Tibial artery (tissue), 4 donors: ENCODE measurements at regions not wholly inside any gene's neighbourhood (a gene's known extent, or its start where the extent isn't known, plus 50 kb on each side); places are given as distances from the start of the nearest gene placed in this dataset.

Source experiments
- DNase-seq, 2 donors: peaks; one replicate each; pipeline ENCODE4 v3.0.0-alpha.2; 2019
- H3K27ac ChIP-seq, 2 donors: fragments of 200-600 bp; sonication (generic) in 1 of 2; 1 replicate in 1 of 2; 2 replicates in 1 of 2; pipeline ENCODE4 v1.5.1; 2018 to 2019; ENCODE audit warnings: mild to moderate bottlenecking in 1 of 2
- H3K27me3 ChIP-seq, 2 donors: fragments of 200-600 bp; sonication (generic) in 1 of 2; one replicate each; pipeline versions ENCODE4 v1.5.1 to v1.6.0; 2016 to 2019
- H3K36me3 ChIP-seq, 3 donors: fragments of 200-600 bp; sonication (generic) in 2 of 3; one replicate each; pipeline ENCODE4 v1.5.1; 2016 to 2019; ENCODE audit warnings: mild to moderate bottlenecking in 2 of 3
- H3K4me1 ChIP-seq, 4 donors: fragments of 200-600 bp; sonication (generic) in 2 of 4; 1 replicate in 3 of 4; 2 replicates in 1 of 4; pipeline ENCODE4 v1.5.1; 2016 to 2019
- H3K4me3 ChIP-seq, 2 donors: fragments of 200-600 bp; sonication (generic) in 1 of 2; 1 replicate in 1 of 2; 2 replicates in 1 of 2; pipeline ENCODE4 v1.5.1; 2018 to 2019; ENCODE audit warnings: mild to moderate bottlenecking in 2 of 2
- H3K9me3 ChIP-seq, 3 donors: fragments of 200-600 bp; sonication (generic) in 1 of 3; one replicate each; pipeline ENCODE4 v1.5.1; 2016 to 2019
- intact Hi-C: fragments of 100-400 bp; cut with DNase I; formaldehyde crosslinking; loops from one replicate; pipeline ENCODE4 v1.15.0; 2023; ENCODE audit warnings: low total_unique reads
- TF ChIP-seq, protein P1 (sequence below), 2 experiments: fragments of 200-600 bp in 1 of 2; fragments of 450-650 bp in 1 of 2; IDR thresholded peaks; one replicate each; pipeline ENCODE4 v1.5.1; 2017 to 2019; ENCODE audit warnings: antibody characterized with exemption in 2 of 2, mild to moderate bottlenecking in 1 of 2, moderate library complexity in 1 of 2

DNA sequence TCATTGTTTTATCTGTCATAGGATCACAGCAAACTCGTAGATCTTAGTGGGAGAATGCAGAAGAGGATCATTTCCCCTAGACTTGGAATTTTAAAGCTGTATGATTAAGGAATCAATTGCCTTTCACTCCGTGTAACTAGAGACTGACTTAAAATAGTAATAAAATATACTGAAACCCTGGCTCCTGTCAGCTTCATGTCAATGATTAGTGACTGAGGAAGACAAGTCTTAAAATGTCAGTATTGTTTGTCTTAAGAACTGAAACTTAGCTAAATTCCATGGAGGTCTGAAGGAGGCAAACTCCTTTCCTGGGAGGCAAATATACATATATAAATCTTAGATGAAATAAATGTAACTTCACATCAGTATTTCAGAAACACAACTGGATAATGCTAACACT, 1016.7 kb upstream of the PCDH10 start:
- DNase-seq = no peak
- intact Hi-C loops = no loop called here
- TF ChIP-seq, protein P1, sequence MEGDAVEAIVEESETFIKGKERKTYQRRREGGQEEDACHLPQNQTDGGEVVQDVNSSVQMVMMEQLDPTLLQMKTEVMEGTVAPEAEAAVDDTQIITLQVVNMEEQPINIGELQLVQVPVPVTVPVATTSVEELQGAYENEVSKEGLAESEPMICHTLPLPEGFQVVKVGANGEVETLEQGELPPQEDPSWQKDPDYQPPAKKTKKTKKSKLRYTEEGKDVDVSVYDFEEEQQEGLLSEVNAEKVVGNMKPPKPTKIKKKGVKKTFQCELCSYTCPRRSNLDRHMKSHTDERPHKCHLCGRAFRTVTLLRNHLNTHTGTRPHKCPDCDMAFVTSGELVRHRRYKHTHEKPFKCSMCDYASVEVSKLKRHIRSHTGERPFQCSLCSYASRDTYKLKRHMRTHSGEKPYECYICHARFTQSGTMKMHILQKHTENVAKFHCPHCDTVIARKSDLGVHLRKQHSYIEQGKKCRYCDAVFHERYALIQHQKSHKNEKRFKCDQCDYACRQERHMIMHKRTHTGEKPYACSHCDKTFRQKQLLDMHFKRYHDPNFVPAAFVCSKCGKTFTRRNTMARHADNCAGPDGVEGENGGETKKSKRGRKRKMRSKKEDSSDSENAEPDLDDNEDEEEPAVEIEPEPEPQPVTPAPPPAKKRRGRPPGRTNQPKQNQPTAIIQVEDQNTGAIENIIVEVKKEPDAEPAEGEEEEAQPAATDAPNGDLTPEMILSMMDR (IDR thresholded peaks at IDR 0.05) = no peak
- H3K4me3 ChIP-seq = no peak overlapping the region
- peaks cover 0 to 5% (median 0%) of the 10 kb centered on the region in 3 donors for H3K9me3 ChIP-seq
- no peaks in the 10 kb centered on the region for H3K27me3 ChIP-seq
- H3K36me3 ChIP-seq = no peaks in the 10 kb centered on the region
- H3K27ac ChIP-seq = no peak overlapping the region
- no peaks in the 10 kb centered on the region for H3K4me1 ChIP-seq

DNA sequence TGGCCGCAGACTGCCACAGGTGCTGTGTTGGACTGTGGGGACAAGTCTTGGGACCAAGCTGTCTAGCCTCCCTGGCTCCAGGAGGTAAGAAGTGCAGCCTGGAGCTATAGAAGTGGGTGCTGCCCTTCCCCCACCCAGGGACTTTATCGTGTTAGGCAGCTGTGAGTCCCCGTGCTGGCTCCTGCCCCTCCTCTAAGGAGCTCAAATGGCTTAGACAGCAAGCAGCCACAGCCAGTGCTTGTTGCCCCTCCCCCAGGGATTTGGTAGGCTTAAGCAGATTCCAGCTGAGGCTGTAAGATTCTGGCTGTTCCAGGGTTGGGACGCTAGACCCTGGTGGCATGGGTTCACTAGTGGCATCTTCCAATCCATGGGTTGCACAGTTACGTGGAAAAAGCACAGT, 979.4 kb upstream of the PCDH10 start:
- Histone ChIP-seq H3K9me3 (peaks cover 0 to 1% (median 0%) of the 10 kb centered on the region in 3 donors), H3K4me1 (no peaks in the 10 kb centered on the region), H3K36me3 (no peaks in the 10 kb centered on the region), H3K4me3 (no peak overlapping the region), H3K27ac (no peak overlapping the region), H3K27me3 (no peaks in the 10 kb centered on the region)
- TF ChIP-seq, protein P1 (IDR thresholded peaks at IDR 0.05) = no peak
- intact Hi-C loops = no loop called here
- no peak for DNase-seq

DNA sequence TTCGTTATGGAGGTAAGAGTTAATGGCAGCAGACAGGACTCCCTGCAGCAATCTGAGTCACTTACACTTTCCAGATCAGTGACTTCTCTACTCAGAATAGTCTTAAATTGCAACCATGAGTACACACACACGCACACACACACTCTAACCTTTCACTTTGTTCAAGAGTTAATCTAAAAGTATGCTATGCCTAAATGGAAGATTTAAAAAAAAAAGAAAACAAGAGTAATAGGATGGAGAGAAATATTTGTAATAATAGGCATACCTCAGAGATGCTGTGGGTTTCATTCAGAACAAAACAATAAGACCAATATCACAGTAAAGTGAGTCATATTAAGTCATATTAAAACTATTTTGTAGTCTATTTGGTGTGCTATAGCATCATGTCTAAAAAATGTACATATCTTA, 969.1 kb upstream of the PCDH10 start:
- Histone ChIP-seq H3K9me3 (peaks cover 0 to 8% (median 0%) of the 10 kb centered on the region in 3 donors), H3K27ac (no peak overlapping the region), H3K36me3 (no peaks in the 10 kb centered on the region), H3K4me1 (no peaks in the 10 kb centered on the region), H3K4me3 (no peak overlapping the region), H3K27me3 (no peaks in the 10 kb centered on the region)
- intact Hi-C loops = no loop called here
- DNase-seq = no peak
- TF ChIP-seq, protein P1 (IDR thresholded peaks at IDR 0.05) = no peak

DNA sequence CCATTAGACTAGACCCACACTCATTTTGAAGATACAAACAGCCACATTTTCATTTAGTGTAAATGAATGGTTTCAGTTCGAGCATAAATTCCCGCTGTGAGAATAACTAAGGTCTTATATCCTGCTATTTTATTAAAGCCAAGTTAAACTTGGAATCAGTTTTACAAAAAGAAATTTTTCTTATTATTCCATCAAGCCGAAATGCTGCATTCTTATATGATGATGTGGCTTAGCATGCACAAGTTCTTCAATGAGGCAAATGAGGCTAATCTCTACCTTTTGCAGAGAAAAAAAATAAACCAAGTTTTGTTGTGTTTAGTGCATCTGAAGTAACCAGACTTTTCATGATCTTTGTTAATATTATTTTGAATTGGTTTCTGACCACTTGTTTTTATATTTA, 953.9 kb upstream of the PCDH10 start:
- DNase-seq = no peak
- TF ChIP-seq, protein P1 (IDR thresholded peaks at IDR 0.05) = no peak
- no peaks in the 10 kb centered on the region for H3K36me3 ChIP-seq
- no peak overlapping the region for H3K27ac ChIP-seq
- no peaks in the 10 kb centered on the region for H3K27me3 ChIP-seq
- intact Hi-C loops = no loop called here
- no peaks in the 10 kb centered on the region for H3K4me1 ChIP-seq
- no peaks in the 10 kb centered on the region for H3K9me3 ChIP-seq
- H3K4me3 ChIP-seq = no peak overlapping the region

DNA sequence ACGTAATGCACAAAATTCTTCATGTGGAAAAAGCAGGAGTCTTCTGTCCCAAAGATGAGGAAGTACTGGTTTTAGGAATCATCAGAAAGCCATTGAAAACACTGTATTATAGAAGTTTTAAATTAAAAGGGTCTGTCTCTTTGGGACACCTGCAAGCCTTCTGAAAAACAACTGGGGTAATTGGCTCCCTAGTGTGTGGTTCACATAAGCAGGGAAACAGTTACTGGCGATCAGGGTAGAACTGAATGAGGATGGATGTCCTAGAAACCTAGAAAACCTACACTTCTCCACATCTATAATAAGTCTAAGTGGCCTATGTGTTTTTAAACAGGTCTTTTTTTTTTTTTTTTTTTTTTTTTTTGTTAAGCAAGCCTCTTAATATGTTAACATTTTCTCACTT, 945.5 kb upstream of the PCDH10 start:
- intact Hi-C loops = no loop called here

More for the DNA sequence above, 945.5 kb upstream of the PCDH10 start:
- Histone ChIP-seq H3K36me3 (no peaks in the 10 kb centered on the region), H3K9me3 (no peaks in the 10 kb centered on the region), H3K27ac (no peak overlapping the region), H3K4me3 (no peak overlapping the region), H3K27me3 (no peaks in the 10 kb centered on the region), H3K4me1 (no peaks in the 10 kb centered on the region)
- no peak for DNase-seq
- TF ChIP-seq, protein P1 (IDR thresholded peaks at IDR 0.05) = no peak
